ENCODE measurements at regions not wholly inside any gene's neighbourhood (a gene's known extent, or its start where the extent isn't known, plus 50 kb on each side); places are given as distances from the start of the nearest gene placed in this dataset.

GRCh38 chr13:68009546-68009945 lies 779.4 kb upstream of the PCDH9 start:
- Histone ChIP-seq H3K4me2 (no peak overlapping the region), H3K9me2 (no peaks in the 10 kb centered on the region), H3K9me3 (no peaks in the 10 kb centered on the region), H3K9ac (no peak overlapping the region), H3K4me1 (ENCODE audit: control insufficient read depth in 1 of 2, insufficient read depth in 2 of 2, low read depth in 1 of 2, low read length in 1 of 2) (no peaks in the 10 kb centered on the region), H4K20me1 (ENCODE audit: insufficient read depth) (no peaks in the 10 kb centered on the region), H3K79me2 (ENCODE audit: insufficient read depth) (no peaks in the 10 kb centered on the region; the same call in 1 of the 2 replicates), H3K4me3 (ENCODE audit: low read depth in 2 of 2, low read length in 1 of 2) (no peak overlapping the region), H3K27ac (ENCODE audit: low read depth in 2 of 2, low read length in 1 of 2) (no peak overlapping the region), H3F3A (replicated peaks; ENCODE audit: insufficient read depth) (no peaks in the 10 kb centered on the region), H2AFZ (ENCODE audit: low read depth) (no peak overlapping the region), H3K36me3 (replicated peaks in 1 of 2; ENCODE audit: control insufficient read depth in 1 of 2, insufficient read depth in 2 of 2, low read length in 1 of 2) (no peaks in the 10 kb centered on the region), H3K27me3 (ENCODE audit: insufficient read depth) (no peaks in the 10 kb centered on the region)
- TF ChIP-seq, protein P1, sequence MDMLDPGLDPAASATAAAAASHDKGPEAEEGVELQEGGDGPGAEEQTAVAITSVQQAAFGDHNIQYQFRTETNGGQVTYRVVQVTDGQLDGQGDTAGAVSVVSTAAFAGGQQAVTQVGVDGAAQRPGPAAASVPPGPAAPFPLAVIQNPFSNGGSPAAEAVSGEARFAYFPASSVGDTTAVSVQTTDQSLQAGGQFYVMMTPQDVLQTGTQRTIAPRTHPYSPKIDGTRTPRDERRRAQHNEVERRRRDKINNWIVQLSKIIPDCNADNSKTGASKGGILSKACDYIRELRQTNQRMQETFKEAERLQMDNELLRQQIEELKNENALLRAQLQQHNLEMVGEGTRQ (IDR thresholded peaks at IDR 0.05; ENCODE audit: borderline replicate concordance, low read depth, low read length) = no peak
- TF ChIP-seq, protein P2, sequence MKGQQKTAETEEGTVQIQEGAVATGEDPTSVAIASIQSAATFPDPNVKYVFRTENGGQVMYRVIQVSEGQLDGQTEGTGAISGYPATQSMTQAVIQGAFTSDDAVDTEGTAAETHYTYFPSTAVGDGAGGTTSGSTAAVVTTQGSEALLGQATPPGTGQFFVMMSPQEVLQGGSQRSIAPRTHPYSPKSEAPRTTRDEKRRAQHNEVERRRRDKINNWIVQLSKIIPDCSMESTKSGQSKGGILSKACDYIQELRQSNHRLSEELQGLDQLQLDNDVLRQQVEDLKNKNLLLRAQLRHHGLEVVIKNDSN (IDR thresholded peaks at IDR 0.05; ENCODE audit: borderline replicate concordance, low read depth) = no peak
- TF ChIP-seq RFX5 (IDR thresholded peaks at IDR 0.05; ENCODE audit: low read length) (no peak), EZH2phosphoT487 (IDR thresholded peaks at IDR 0.05; ENCODE audit: borderline replicate concordance, low read depth) (no peak), ELF1 (IDR thresholded peaks at IDR 0.05) (no peak), YY1 (IDR thresholded peaks at IDR 0.05; ENCODE audit: low read depth) (no peak), RXRA (IDR thresholded peaks at IDR 0.05; ENCODE audit: borderline replicate concordance, low read depth) (no peak), MEF2A (IDR thresholded peaks at IDR 0.05; ENCODE audit: borderline replicate concordance, low read depth) (no peak), FOSL2 (IDR thresholded peaks at IDR 0.05; ENCODE audit: borderline replicate concordance, low read depth) (no peak), TEAD4 (IDR thresholded peaks at IDR 0.05; ENCODE audit: borderline replicate concordance, insufficient read depth) (no peak), SMC3 (IDR thresholded peaks at IDR 0.05; ENCODE audit: low read depth, low read length) (no peak), GABPA (IDR thresholded peaks at IDR 0.05; ENCODE audit: low read depth) (no peak), MXI1 (IDR thresholded peaks at IDR 0.05; ENCODE audit: low read depth, low read length) (no peak)
- CTCF ChIA-PET = no interaction called here
- WGBS (ENCODE audit: low lambda C conversion rate) = 56% methylated on average over 3 of the region's 3 CpGs
- no peak for DNase-seq
- POLR2A ChIA-PET = no interaction called here

DNA sequence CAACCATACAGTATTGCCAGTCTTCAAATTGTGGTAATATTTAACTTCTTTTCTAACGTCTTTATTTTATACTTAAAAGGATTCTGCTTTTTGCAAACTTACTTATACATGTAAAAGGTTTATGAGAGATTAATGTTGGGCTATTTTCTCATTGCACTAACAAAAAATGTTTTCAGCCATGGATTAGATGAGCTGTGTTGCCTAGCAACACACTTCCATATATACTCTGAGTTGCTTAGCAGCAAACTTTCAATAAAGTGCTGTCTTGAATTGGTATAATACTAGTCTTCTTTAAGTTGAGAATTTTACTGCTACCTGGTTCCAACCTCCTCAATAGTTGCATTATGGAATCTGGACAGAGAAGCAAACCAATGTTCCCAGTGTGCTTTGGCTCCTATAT lies 777.4 kb upstream of the PCDH9 start:
- no peak for TF ChIP-seq NFIC (IDR thresholded peaks at IDR 0.05; ENCODE audit: borderline replicate concordance)
- TF ChIP-seq EZH2phosphoT487 (IDR thresholded peaks at IDR 0.05; ENCODE audit: borderline replicate concordance, low read depth) = no peak
- no peak for TF ChIP-seq RAD21 (IDR thresholded peaks at IDR 0.05; ENCODE audit: low read length)
- TF ChIP-seq JUND (IDR thresholded peaks at IDR 0.05) = no peak
- TF ChIP-seq, protein P3, sequence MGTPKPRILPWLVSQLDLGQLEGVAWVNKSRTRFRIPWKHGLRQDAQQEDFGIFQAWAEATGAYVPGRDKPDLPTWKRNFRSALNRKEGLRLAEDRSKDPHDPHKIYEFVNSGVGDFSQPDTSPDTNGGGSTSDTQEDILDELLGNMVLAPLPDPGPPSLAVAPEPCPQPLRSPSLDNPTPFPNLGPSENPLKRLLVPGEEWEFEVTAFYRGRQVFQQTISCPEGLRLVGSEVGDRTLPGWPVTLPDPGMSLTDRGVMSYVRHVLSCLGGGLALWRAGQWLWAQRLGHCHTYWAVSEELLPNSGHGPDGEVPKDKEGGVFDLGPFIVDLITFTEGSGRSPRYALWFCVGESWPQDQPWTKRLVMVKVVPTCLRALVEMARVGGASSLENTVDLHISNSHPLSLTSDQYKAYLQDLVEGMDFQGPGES (IDR thresholded peaks at IDR 0.05; ENCODE audit: low read depth, low read length) = no peak
- TF ChIP-seq, protein P4, sequence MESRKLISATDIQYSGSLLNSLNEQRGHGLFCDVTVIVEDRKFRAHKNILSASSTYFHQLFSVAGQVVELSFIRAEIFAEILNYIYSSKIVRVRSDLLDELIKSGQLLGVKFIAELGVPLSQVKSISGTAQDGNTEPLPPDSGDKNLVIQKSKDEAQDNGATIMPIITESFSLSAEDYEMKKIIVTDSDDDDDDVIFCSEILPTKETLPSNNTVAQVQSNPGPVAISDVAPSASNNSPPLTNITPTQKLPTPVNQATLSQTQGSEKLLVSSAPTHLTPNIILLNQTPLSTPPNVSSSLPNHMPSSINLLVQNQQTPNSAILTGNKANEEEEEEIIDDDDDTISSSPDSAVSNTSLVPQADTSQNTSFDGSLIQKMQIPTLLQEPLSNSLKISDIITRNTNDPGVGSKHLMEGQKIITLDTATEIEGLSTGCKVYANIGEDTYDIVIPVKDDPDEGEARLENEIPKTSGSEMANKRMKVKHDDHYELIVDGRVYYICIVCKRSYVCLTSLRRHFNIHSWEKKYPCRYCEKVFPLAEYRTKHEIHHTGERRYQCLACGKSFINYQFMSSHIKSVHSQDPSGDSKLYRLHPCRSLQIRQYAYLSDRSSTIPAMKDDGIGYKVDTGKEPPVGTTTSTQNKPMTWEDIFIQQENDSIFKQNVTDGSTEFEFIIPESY (IDR thresholded peaks at IDR 0.05; ENCODE audit: borderline replicate concordance, low read depth) = no peak
- TF ChIP-seq, protein P5, sequence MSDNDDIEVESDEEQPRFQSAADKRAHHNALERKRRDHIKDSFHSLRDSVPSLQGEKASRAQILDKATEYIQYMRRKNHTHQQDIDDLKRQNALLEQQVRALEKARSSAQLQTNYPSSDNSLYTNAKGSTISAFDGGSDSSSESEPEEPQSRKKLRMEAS (IDR thresholded peaks at IDR 0.05; ENCODE audit: low read depth) = no peak
- TF ChIP-seq, protein P6, sequence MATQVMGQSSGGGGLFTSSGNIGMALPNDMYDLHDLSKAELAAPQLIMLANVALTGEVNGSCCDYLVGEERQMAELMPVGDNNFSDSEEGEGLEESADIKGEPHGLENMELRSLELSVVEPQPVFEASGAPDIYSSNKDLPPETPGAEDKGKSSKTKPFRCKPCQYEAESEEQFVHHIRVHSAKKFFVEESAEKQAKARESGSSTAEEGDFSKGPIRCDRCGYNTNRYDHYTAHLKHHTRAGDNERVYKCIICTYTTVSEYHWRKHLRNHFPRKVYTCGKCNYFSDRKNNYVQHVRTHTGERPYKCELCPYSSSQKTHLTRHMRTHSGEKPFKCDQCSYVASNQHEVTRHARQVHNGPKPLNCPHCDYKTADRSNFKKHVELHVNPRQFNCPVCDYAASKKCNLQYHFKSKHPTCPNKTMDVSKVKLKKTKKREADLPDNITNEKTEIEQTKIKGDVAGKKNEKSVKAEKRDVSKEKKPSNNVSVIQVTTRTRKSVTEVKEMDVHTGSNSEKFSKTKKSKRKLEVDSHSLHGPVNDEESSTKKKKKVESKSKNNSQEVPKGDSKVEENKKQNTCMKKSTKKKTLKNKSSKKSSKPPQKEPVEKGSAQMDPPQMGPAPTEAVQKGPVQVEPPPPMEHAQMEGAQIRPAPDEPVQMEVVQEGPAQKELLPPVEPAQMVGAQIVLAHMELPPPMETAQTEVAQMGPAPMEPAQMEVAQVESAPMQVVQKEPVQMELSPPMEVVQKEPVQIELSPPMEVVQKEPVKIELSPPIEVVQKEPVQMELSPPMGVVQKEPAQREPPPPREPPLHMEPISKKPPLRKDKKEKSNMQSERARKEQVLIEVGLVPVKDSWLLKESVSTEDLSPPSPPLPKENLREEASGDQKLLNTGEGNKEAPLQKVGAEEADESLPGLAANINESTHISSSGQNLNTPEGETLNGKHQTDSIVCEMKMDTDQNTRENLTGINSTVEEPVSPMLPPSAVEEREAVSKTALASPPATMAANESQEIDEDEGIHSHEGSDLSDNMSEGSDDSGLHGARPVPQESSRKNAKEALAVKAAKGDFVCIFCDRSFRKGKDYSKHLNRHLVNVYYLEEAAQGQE (IDR thresholded peaks at IDR 0.05; ENCODE audit: low read depth, low read length) = no peak
- no peak for TF ChIP-seq POLR2AphosphoS5 (IDR thresholded peaks at IDR 0.05; ENCODE audit: low read depth, low read length)
- TF ChIP-seq MEF2A (IDR thresholded peaks at IDR 0.05; ENCODE audit: borderline replicate concordance, low read depth) = no peak
- Histone ChIP-seq H3K79me2 (ENCODE audit: insufficient read depth) (no peaks in the 10 kb centered on the region; the same call in 1 of the 2 replicates), H3K4me3 (ENCODE audit: low read depth in 2 of 2, low read length in 1 of 2) (no peak overlapping the region), H3K9me3 (no peaks in the 10 kb centered on the region), H3K4me1 (ENCODE audit: control insufficient read depth in 1 of 2, insufficient read depth in 2 of 2, low read depth in 1 of 2, low read length in 1 of 2) (no peaks in the 10 kb centered on the region), H3K9ac (no peak overlapping the region), H3K4me2 (no peak overlapping the region), H3K27me3 (ENCODE audit: insufficient read depth) (no peaks in the 10 kb centered on the region), H3K9me2 (no peaks in the 10 kb centered on the region), H4K20me1 (ENCODE audit: insufficient read depth) (no peaks in the 10 kb centered on the region), H3K36me3 (replicated peaks in 1 of 2; ENCODE audit: control insufficient read depth in 1 of 2, insufficient read depth in 2 of 2, low read length in 1 of 2) (no peaks in the 10 kb centered on the region), H3F3A (replicated peaks; ENCODE audit: insufficient read depth) (no peaks in the 10 kb centered on the region), H3K27ac (ENCODE audit: low read depth in 2 of 2, low read length in 1 of 2) (no peak overlapping the region), H2AFZ (ENCODE audit: low read depth) (no peak overlapping the region)
- ChIA-PET CTCF (no interaction called here), POLR2A (no interaction called here)
- no peak for DNase-seq
- WGBS (ENCODE audit: low lambda C conversion rate) = 33% methylated on average over 1 of the region's 1 CpG

Measured in SK-N-SH (cell line).